PC-9 (cell line): ENCODE measurements at regions not wholly inside any gene's neighbourhood (a gene's known extent, or its start where the extent isn't known, plus 50 kb on each side); places are given as distances from the start of the nearest gene placed in this dataset.

Experiments used
- EZH2 ChIP-seq: fragments of 200-600 bp; sonication (generic); IDR thresholded peaks from 2 replicates; pipeline ENCODE4 v1.8.0; 2017; ENCODE audit warnings: antibody characterized with exemption, low read depth
- TF ChIP-seq, protein P1 (sequence below): fragments of 200-600 bp; sonication (generic); conservative IDR thresholded peaks from 2 replicates; pipeline ENCODE4 v1.6.1; 2017; ENCODE audit warnings: mixed run types, antibody characterized with exemption, mild to moderate bottlenecking, moderate library complexity

- TF ChIP-seq, protein P1, sequence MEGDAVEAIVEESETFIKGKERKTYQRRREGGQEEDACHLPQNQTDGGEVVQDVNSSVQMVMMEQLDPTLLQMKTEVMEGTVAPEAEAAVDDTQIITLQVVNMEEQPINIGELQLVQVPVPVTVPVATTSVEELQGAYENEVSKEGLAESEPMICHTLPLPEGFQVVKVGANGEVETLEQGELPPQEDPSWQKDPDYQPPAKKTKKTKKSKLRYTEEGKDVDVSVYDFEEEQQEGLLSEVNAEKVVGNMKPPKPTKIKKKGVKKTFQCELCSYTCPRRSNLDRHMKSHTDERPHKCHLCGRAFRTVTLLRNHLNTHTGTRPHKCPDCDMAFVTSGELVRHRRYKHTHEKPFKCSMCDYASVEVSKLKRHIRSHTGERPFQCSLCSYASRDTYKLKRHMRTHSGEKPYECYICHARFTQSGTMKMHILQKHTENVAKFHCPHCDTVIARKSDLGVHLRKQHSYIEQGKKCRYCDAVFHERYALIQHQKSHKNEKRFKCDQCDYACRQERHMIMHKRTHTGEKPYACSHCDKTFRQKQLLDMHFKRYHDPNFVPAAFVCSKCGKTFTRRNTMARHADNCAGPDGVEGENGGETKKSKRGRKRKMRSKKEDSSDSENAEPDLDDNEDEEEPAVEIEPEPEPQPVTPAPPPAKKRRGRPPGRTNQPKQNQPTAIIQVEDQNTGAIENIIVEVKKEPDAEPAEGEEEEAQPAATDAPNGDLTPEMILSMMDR, result no peak
- no peak for TF ChIP-seq EZH2
Measured at GRCh38 chr17:37836593-37836992, 87.6 kb upstream of the TBC1D3K start.
